A549 (cell line): ENCODE measurements at regions not wholly inside any gene's neighbourhood (a gene's known extent, or its start where the extent isn't known, plus 50 kb on each side); places are given as distances from the start of the nearest gene placed in this dataset.
A peak's percentile ranks its signal among the peaks of the same experiment; 100 is the strongest.

ENCODE experiments used
- ATAC-seq, 2 experiments: fragments of 200-7000 bp in 1 of 2; fragments of >200 bp in 1 of 2; cut with Nextera tagmentation in 1 of 2; cut with Tn5 transposase in 1 of 2; 3 replicates each; pipeline versions ENCODE4 v1.8.0 to v1.9.1; 2018 to 2020; ENCODE audit warnings: mild to moderate bottlenecking in 1 of 2, moderate library complexity in 1 of 2
- CTCF ChIA-PET: fragments of 300-600 bp; sonication (Branson Sonifier 250); formaldehyde crosslinking; extraction: SDS; loops from one replicate; lab custom pipeline; 2021; ENCODE audit warnings: antibody characterized with exemption, inconsistent platforms; lab: Yijun Ruan, JAX
- POLR2A ChIA-PET: fragments of 350-600 bp; formaldehyde crosslinking; extraction: SDS; loops from one replicate; lab custom pipeline; 2021; ENCODE audit warnings: antibody characterized with exemption, inconsistent platforms; lab: Yijun Ruan, JAX
- DNase-seq, 2 experiments: peaks; one replicate each; pipeline versions ENCODE4 v3.0.0 to v3.0.0-alpha.2; 2011 to 2016; ENCODE audit warnings: low read depth in 1 of 2, low spot score in 1 of 2
- FAIRE-seq: peaks from 2 replicates; lab custom pipeline; 2011; peaks lifted over from hg19 to GRCh38; lab: Jason Lieb, UNC
- H3K27ac ChIP-seq, 2 experiments: fragments of >200 bp; sonication (Bioruptor Twin); formaldehyde crosslinking; 3 replicates each; pipeline ENCODE4 v1.5.1; 2016 to 2017
- H3K4me1 ChIP-seq: fragments of >200 bp; sonication (Bioruptor Twin); formaldehyde crosslinking; 3 replicates; pipeline ENCODE4 v1.6.1; 2016
- H3K4me2 ChIP-seq: fragments of >200 bp; sonication (Bioruptor Twin); formaldehyde crosslinking; 3 replicates; pipeline ENCODE4 v1.6.1; 2016
- H3K4me3 ChIP-seq: fragments of >200 bp; sonication (Bioruptor Twin); formaldehyde crosslinking; 3 replicates; pipeline ENCODE4 v1.5.1; 2016
- H3K9me3 ChIP-seq: fragments of >200 bp; sonication (Bioruptor Twin); formaldehyde crosslinking; 3 replicates; pipeline ENCODE4 v1.6.1; 2016
- ATOH8 ChIP-seq: fragments of 250-450 bp; sonication (Bioruptor Pico); IDR thresholded peaks from 2 replicates; pipeline ENCODE4 v1.5.0; 2020; ENCODE audit warnings: low read depth, mild to moderate bottlenecking, moderate library complexity
- CHD2 ChIP-seq: fragments of 150-350 bp; IDR thresholded peaks from 2 replicates; pipeline ENCODE4 v1.6.1; 2014; ENCODE audit warnings: low read length; ENCODE audit not compliant: partially characterized antibody
- CTCF ChIP-seq: fragments of >200 bp; sonication (Bioruptor Twin); formaldehyde crosslinking; IDR thresholded peaks from 3 replicates; pipeline ENCODE4 v1.5.1; 2016
- E2F6 ChIP-seq: IDR thresholded peaks from 2 replicates; pipeline ENCODE4 v1.6.1; 2012; ENCODE audit warnings: low read depth, borderline replicate concordance
- EP300 ChIP-seq, 2 experiments: fragments of >200 bp; sonication (Bioruptor Twin); formaldehyde crosslinking; IDR thresholded peaks; 2 replicates in 1 of 2; 3 replicates in 1 of 2; pipeline ENCODE4 v1.6.1; 2016 to 2017
- ESRRA ChIP-seq: fragments of 150-350 bp; IDR thresholded peaks from 2 replicates; pipeline ENCODE4 v1.6.1; 2014; ENCODE audit warnings: mild to moderate bottlenecking, low read length, borderline replicate concordance
- FOSB ChIP-seq: fragments of 250-450 bp; sonication (Bioruptor Pico); IDR thresholded peaks from 2 replicates; pipeline ENCODE4 v1.5.0; 2020; ENCODE audit warnings: mild to moderate bottlenecking, moderate library complexity
- FOSL2 ChIP-seq, 2 experiments: fragments of 450-650 bp in 1 of 2; fragments of >200 bp in 1 of 2; sonication (Bioruptor Twin) in 1 of 2; formaldehyde crosslinking; IDR thresholded peaks; 2 replicates each; pipeline versions ENCODE4 v1.5.0 to v1.6.1; 2016 to 2020; ENCODE audit warnings: mild to moderate bottlenecking in 1 of 2, moderate library complexity in 1 of 2
- FOXS1 ChIP-seq: fragments of 250-450 bp; sonication (Bioruptor Pico); IDR thresholded peaks from 2 replicates; pipeline ENCODE4 v1.5.0; 2020; ENCODE audit warnings: mild to moderate bottlenecking, moderate library complexity
- GATA3 ChIP-seq: IDR thresholded peaks from 2 replicates; pipeline ENCODE4 v1.6.1; 2012; ENCODE audit warnings: borderline replicate concordance
- HES2 ChIP-seq: fragments of >200 bp; sonication (Bioruptor Twin); formaldehyde crosslinking; IDR thresholded peaks from 2 replicates; pipeline ENCODE4 v1.6.1; 2016
- HEYL ChIP-seq: fragments of 250-450 bp; sonication (Bioruptor Pico); IDR thresholded peaks from 2 replicates; pipeline ENCODE4 v1.8.0; 2021; ENCODE audit warnings: mild to moderate bottlenecking, moderate library complexity
- HOXB5 ChIP-seq: fragments of 250-450 bp; sonication (Bioruptor Pico); IDR thresholded peaks from 2 replicates; pipeline ENCODE4 v1.5.0; 2020; ENCODE audit warnings: mild to moderate bottlenecking, moderate library complexity
- KDM1A ChIP-seq: fragments of 200-600 bp; sonication (generic); IDR thresholded peaks from 2 replicates; pipeline ENCODE4 v1.6.1; 2016; ENCODE audit warnings: low read depth, mild to moderate bottlenecking
- KDM5A ChIP-seq: fragments of 200-600 bp; sonication (generic); IDR thresholded peaks from 2 replicates; pipeline ENCODE4 v1.6.1; 2016; ENCODE audit warnings: antibody characterized with exemption, mild to moderate bottlenecking
- MAFK ChIP-seq: fragments of 450-650 bp; IDR thresholded peaks from 2 replicates; pipeline ENCODE4 v1.6.1; 2014; ENCODE audit not compliant: partially characterized antibody
- MAX ChIP-seq: IDR thresholded peaks from 2 replicates; pipeline ENCODE4 v1.6.1; 2012
- MYC ChIP-seq: IDR thresholded peaks from 2 replicates; pipeline ENCODE4 v1.6.1; 2012; ENCODE audit warnings: mild to moderate bottlenecking, inconsistent platforms, low read length, improper control_type of control experiment, borderline replicate concordance
- NFE2L2 ChIP-seq: fragments of 150-350 bp; conservative IDR thresholded peaks from 2 replicates; pipeline ENCODE4 v1.6.1; 2014; ENCODE audit warnings: low read length
- POLR2A ChIP-seq: IDR thresholded peaks from 2 replicates; pipeline ENCODE4 v1.6.1; 2012; ENCODE audit warnings: mild to moderate bottlenecking, low read length
- RARB ChIP-seq: fragments of 250-450 bp; sonication (Bioruptor Pico); IDR thresholded peaks from 2 replicates; pipeline ENCODE4 v1.8.0; 2021; ENCODE audit warnings: mild to moderate bottlenecking, moderate library complexity
- RCOR1 ChIP-seq: fragments of 150-350 bp; IDR thresholded peaks from 2 replicates; pipeline ENCODE4 v1.6.1; 2014; ENCODE audit warnings: antibody characterized with exemption, low read length, low read depth
- RFX5 ChIP-seq: fragments of 450-650 bp; IDR thresholded peaks from 2 replicates; pipeline ENCODE4 v1.7.1; 2014; ENCODE audit warnings: antibody characterized with exemption, mild to moderate bottlenecking, moderate library complexity
- SREBF2 ChIP-seq: fragments of 450-650 bp; IDR thresholded peaks from 2 replicates; pipeline ENCODE4 v1.6.1; 2014; ENCODE audit warnings: mild to moderate bottlenecking, moderate library complexity
- TFCP2L1 ChIP-seq: fragments of 250-450 bp; sonication (Bioruptor Pico); IDR thresholded peaks from 2 replicates; pipeline ENCODE4 v1.5.0; 2021; ENCODE audit warnings: mild to moderate bottlenecking
- ZFP36 ChIP-seq: fragments of 450-650 bp; IDR thresholded peaks from 2 replicates; pipeline ENCODE4 v1.6.1; 2014; ENCODE audit warnings: borderline replicate concordance; ENCODE audit not compliant: partially characterized antibody
- ZNF302 ChIP-seq: fragments of 250-450 bp; sonication (Bioruptor Pico); IDR thresholded peaks from 2 replicates; pipeline ENCODE4 v1.9.0; 2021; ENCODE audit warnings: inconsistent platforms, mild to moderate bottlenecking, moderate library complexity
- WGBS: methylation state at CpG from one replicate; pipeline ENCODE4 v1.1.6; 2017; ENCODE audit errors: missing lambda C conversion rate; 5-methylcytosine and 5-hydroxymethylcytosine counted together

GRCh38 chr1:105317976-105318375, 1568.3 kb downstream of the AMY1C start:
- TF ChIP-seq HEYL (CRISPR knock-in tag), result no peak
- no peak for TF ChIP-seq ZNF302 (CRISPR knock-in tag)
- no peak for TF ChIP-seq MYC
- no peak for TF ChIP-seq KDM5A
- no peak for TF ChIP-seq EP300 (IDR thresholded peaks at IDR 0.05)
- no peak for TF ChIP-seq ZFP36
- TF ChIP-seq POLR2A, result no peak
- TF ChIP-seq HES2, result no peak
- TF ChIP-seq MAFK, result no peak
- no peak for TF ChIP-seq E2F6
- POLR2A ChIA-PET, result no interaction called here
- WGBS, result 10% methylated on average over 3 of the region's 3 CpGs
- no peaks in the 10 kb centered on the region for H3K4me1 ChIP-seq
- no peak overlapping the region for H3K4me3 ChIP-seq
- DNase-seq (no peak), ATAC-seq (no peak), FAIRE-seq (no peak)
- no peak overlapping the region for H3K4me2 ChIP-seq
- H3K9me3 ChIP-seq, result no peaks in the 10 kb centered on the region
- CTCF ChIA-PET, result no interaction called here
- H3K27ac ChIP-seq, result no peak overlapping the region

- FAIRE-seq, result no peak
- Histone ChIP-seq H3K27ac (no peak overlapping the region), H3K4me2 (no peak overlapping the region), H3K4me3 (no peak overlapping the region), H3K4me1 (no peaks in the 10 kb centered on the region), H3K9me3 (no peaks in the 10 kb centered on the region)
- CTCF ChIA-PET, result no interaction called here
- TF ChIP-seq MAFK, result peak; percentile 51
- no peak for TF ChIP-seq CTCF
- no peak for TF ChIP-seq RCOR1
- TF ChIP-seq FOXS1 (CRISPR knock-in tag), result no peak
- no peak for TF ChIP-seq KDM1A
- TF ChIP-seq NFE2L2, result no peak
- TF ChIP-seq HOXB5, result no peak
- no peak for TF ChIP-seq RARB (CRISPR knock-in tag)
- ATAC-seq, result no peak
- 0% methylated on average over 1 of the region's 1 CpG for whole genome bisulfite sequencing
- POLR2A ChIA-PET, result no interaction called here
- no peak for DNase-seq
These were observed 1577.2 kb downstream of the AMY1C start for GRCh38 chr1:105326886-105327285.

- Histone ChIP-seq H3K4me1 (no peaks in the 10 kb centered on the region), H3K27ac (no peak overlapping the region), H3K4me2 (no peak overlapping the region), H3K4me3 (no peak overlapping the region), H3K9me3 (no peaks in the 10 kb centered on the region)
- ChIA-PET POLR2A (no interaction called here), CTCF (no interaction called here)
- no peak for ATAC-seq
- DNase-seq, result no peak
- FAIRE-seq, result no peak
- TF ChIP-seq RFX5 (no peak), HOXB5 (no peak), NFE2L2 (no peak), MAX (no peak), HEYL (CRISPR knock-in tag) (no peak), KDM5A (no peak), MAFK (no peak), CTCF (no peak), GATA3 (no peak), E2F6 (no peak), FOXS1 (CRISPR knock-in tag) (no peak), FOSL2 (IDR thresholded peaks at IDR 0.05) (no peak), FOSL2 (CRISPR knock-in tag; IDR thresholded peaks at IDR 0.05) (no peak), FOSB (CRISPR knock-in tag) (no peak), SREBF2 (no peak), TFCP2L1 (CRISPR knock-in tag) (no peak), ATOH8 (CRISPR knock-in tag) (no peak), CHD2 (no peak), ESRRA (no peak), HES2 (no peak)
These were observed 1587.7 kb downstream of the AMY1C start for GRCh38 chr1:105337420-105337819.
